Lower leg skin (tissue), 3 donors: ENCODE measurements at regions not wholly inside any gene's neighbourhood (a gene's known extent, or its start where the extent isn't known, plus 50 kb on each side); places are given as distances from the start of the nearest gene placed in this dataset.

ENCODE experiments used
- CTCF ChIP-seq, 3 donors: fragments of 450-650 bp; IDR thresholded peaks; one replicate each; pipeline ENCODE4 v1.5.1; 2016; ENCODE audit warnings: antibody characterized with exemption in 3 of 3, mild to moderate bottlenecking in 3 of 3, moderate library complexity in 2 of 3
- POLR2A ChIP-seq, 2 donors: fragments of 450-650 bp; IDR thresholded peaks; one replicate each; pipeline ENCODE4 v1.6.1; 2016 to 2017; ENCODE audit warnings: antibody characterized with exemption in 2 of 2, mild to moderate bottlenecking in 1 of 2, moderate library complexity in 1 of 2

DNA sequence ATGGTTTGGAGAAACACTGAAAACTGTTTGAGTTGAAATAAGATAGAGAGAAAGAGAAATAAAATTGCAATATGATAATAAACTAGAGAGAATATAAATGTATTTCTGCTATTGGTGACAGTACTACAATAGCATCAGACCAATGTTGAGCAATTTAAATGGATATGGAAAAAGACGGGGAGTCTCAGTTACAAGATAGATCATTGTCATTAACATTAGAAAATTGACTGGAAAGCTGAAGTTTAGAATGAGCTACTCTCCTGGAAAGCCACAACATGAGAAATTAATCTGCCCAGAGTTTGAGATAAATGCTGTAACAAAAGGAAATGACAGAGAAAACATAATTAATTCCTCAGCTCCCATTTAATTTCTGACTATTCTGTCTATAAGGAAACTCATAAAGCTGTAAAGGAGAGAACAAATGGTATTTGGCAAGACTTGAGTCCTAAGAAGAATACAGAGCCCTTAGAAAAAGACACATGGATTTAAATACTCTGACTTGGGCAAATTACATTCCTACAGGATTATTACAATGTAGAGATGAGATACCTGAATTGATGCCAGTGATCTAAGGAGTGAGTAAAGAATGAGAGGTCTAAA, 624.5 kb upstream of the CHD1 start:
- TF ChIP-seq CTCF (IDR thresholded peaks at IDR 0.05) (no peak), POLR2A (IDR thresholded peaks at IDR 0.05) (no peak)
